Tibial artery (tissue), 4 donors: ENCODE measurements at regions not wholly inside any gene's neighbourhood (a gene's known extent, or its start where the extent isn't known, plus 50 kb on each side); places are given as distances from the start of the nearest gene placed in this dataset.
"Not testable (repeated sequence)": the region's sequence is repeated elsewhere in the genome, so short reads cannot be mapped to it uniquely, and the experiment has no call there.

Source experiments
- DNase-seq, 2 donors: peaks; one replicate each; pipeline ENCODE4 v3.0.0-alpha.2; 2019
- H3K27ac ChIP-seq, 2 donors: fragments of 200-600 bp; sonication (generic) in 1 of 2; 1 replicate in 1 of 2; 2 replicates in 1 of 2; pipeline ENCODE4 v1.5.1; 2018 to 2019; ENCODE audit warnings: mild to moderate bottlenecking in 1 of 2
- H3K27me3 ChIP-seq, 2 donors: fragments of 200-600 bp; sonication (generic) in 1 of 2; one replicate each; pipeline versions ENCODE4 v1.5.1 to v1.6.0; 2016 to 2019
- H3K36me3 ChIP-seq, 3 donors: fragments of 200-600 bp; sonication (generic) in 2 of 3; one replicate each; pipeline ENCODE4 v1.5.1; 2016 to 2019; ENCODE audit warnings: mild to moderate bottlenecking in 2 of 3
- H3K4me1 ChIP-seq, 4 donors: fragments of 200-600 bp; sonication (generic) in 2 of 4; 1 replicate in 3 of 4; 2 replicates in 1 of 4; pipeline ENCODE4 v1.5.1; 2016 to 2019
- H3K4me3 ChIP-seq, 2 donors: fragments of 200-600 bp; sonication (generic) in 1 of 2; 1 replicate in 1 of 2; 2 replicates in 1 of 2; pipeline ENCODE4 v1.5.1; 2018 to 2019; ENCODE audit warnings: mild to moderate bottlenecking in 2 of 2
- H3K9me3 ChIP-seq, 3 donors: fragments of 200-600 bp; sonication (generic) in 1 of 3; one replicate each; pipeline ENCODE4 v1.5.1; 2016 to 2019
- intact Hi-C: fragments of 100-400 bp; cut with DNase I; formaldehyde crosslinking; loops from one replicate; pipeline ENCODE4 v1.15.0; 2023; ENCODE audit warnings: low total_unique reads

GRCh38 chr2:110031722-110032327 lies 83.8 kb downstream of the MALL start:
- H3K27ac ChIP-seq, H3K27me3 ChIP-seq, H3K36me3 ChIP-seq, H3K9me3 ChIP-seq, H3K4me3 ChIP-seq, intact Hi-C loops, H3K4me1 ChIP-seq, DNase-seq: not testable (repeated sequence)
